GM19455 (cell line): ENCODE measurements at regions not wholly inside any gene's neighbourhood (a gene's known extent, or its start where the extent isn't known, plus 50 kb on each side); places are given as distances from the start of the nearest gene placed in this dataset.
A peak's percentile ranks its signal among the peaks of the same experiment; 100 is the strongest.
"Not testable (repeated sequence)": the region's sequence is repeated elsewhere in the genome, so short reads cannot be mapped to it uniquely, and the experiment has no call there.

Experiments
- ATAC-seq: cut with Tn5 transposase; IDR thresholded peaks from one replicate; pipeline ENCODE4 v1.9.1; 2021; ENCODE audit not compliant: unreplicated experiment

- no peak for ATAC-seq
Observed at GRCh38 chr3:25844891-25845290, 55.0 kb downstream of the OXSM start.

GRCh38 chr3:25846282-25846681, 56.4 kb downstream of the OXSM start:
- no peak for ATAC-seq

GRCh38 chr3:25849091-25849490, 59.2 kb downstream of the OXSM start:
- ATAC-seq, result no peak

- no peak for ATAC-seq
Observed at GRCh38 chr3:25849641-25850385, 59.9 kb downstream of the OXSM start.

- ATAC-seq, result not testable (repeated sequence)
Observed at GRCh38 chr3:25851693-25852259, 61.9 kb downstream of the OXSM start.

GRCh38 chr3:25854214-25854613, 64.3 kb downstream of the OXSM start:
- ATAC-seq, result no peak

- no peak for ATAC-seq
Observed at GRCh38 chr3:25854635-25855034, 64.7 kb downstream of the OXSM start.

GRCh38 chr3:25855266-25855784, 65.4 kb downstream of the OXSM start:
- no peak for ATAC-seq

GRCh38 chr3:25856902-25857518, 67.1 kb downstream of the OXSM start:
- peak; percentile 81 for ATAC-seq

GRCh38 chr3:25861566-25861965, 71.7 kb downstream of the OXSM start:
- no peak for ATAC-seq

- ATAC-seq, result peak; percentile 72
Observed at GRCh38 chr3:25863011-25863415, 73.1 kb downstream of the OXSM start.

- peak; percentile 24 for ATAC-seq
Observed at GRCh38 chr3:25863416-25863959, 73.6 kb downstream of the OXSM start.

GRCh38 chr3:25870452-25870851, 80.6 kb downstream of the OXSM start:
- ATAC-seq, result no peak

GRCh38 chr3:25872200-25872877, 82.4 kb downstream of the OXSM start:
- peak; percentile 87 for ATAC-seq

GRCh38 chr3:25883492-25883891, 93.6 kb downstream of the OXSM start:
- no peak for ATAC-seq

GRCh38 chr3:25884981-25885380, 95.1 kb downstream of the OXSM start:
- ATAC-seq, result no peak

- ATAC-seq, result no peak
Observed at GRCh38 chr3:25885544-25885943, 95.7 kb downstream of the OXSM start.

- no peak for ATAC-seq
Observed at GRCh38 chr3:25887907-25888306, 98.0 kb downstream of the OXSM start.

- no peak for ATAC-seq
Observed at GRCh38 chr3:25888892-25889524, 99.1 kb downstream of the OXSM start.

- ATAC-seq, result no peak
Observed at GRCh38 chr3:25889525-25889917, 99.6 kb downstream of the OXSM start.

GRCh38 chr3:25894101-25894500, 104.2 kb downstream of the OXSM start:
- ATAC-seq, result no peak
